Lower leg skin (tissue), 3 donors: ENCODE measurements at regions not wholly inside any gene's neighbourhood (a gene's known extent, or its start where the extent isn't known, plus 50 kb on each side); places are given as distances from the start of the nearest gene placed in this dataset.

Experiments used
- CTCF ChIP-seq, 3 donors: fragments of 450-650 bp; IDR thresholded peaks; one replicate each; pipeline ENCODE4 v1.5.1; 2016; ENCODE audit warnings: antibody characterized with exemption in 3 of 3, mild to moderate bottlenecking in 3 of 3, moderate library complexity in 2 of 3
- POLR2A ChIP-seq, 2 donors: fragments of 450-650 bp; IDR thresholded peaks; one replicate each; pipeline ENCODE4 v1.6.1; 2016 to 2017; ENCODE audit warnings: antibody characterized with exemption in 2 of 2, mild to moderate bottlenecking in 1 of 2, moderate library complexity in 1 of 2

DNA sequence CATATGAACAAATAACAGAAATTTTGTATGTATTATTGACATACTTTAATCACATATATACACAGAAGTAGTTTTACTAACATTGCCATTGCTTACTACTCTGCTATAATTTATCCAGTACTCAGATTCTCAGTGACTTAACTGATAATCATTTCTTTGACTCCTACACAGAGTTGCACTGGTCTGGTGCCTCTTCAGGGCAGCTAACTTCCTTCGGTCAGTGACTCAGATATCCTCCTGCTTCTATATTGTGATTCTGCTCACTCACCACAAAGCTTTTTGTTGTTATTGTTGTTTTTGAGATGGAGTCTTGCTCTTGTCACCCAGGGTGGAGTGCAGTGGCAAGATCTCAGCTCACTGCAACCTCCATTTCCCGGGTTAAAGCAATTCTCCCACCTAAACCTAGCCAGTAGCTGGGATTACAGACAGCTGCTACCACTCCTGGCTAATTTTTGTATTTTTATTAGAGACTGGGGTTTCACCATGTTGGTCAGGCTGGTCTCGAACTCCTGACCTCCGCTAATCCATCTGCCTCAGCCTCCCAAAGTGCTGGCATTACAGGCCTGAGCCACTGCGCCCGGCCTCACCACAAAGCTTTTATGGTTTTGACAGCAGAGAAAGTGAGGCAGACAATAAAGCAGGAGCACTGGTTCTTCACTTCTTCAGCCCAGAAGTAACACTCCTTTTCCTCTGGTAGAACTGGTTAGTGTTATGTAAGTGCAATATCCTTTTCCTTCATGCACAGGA is 499.3 kb downstream of the EPHA5 start:
- no peak for TF ChIP-seq CTCF (IDR thresholded peaks at IDR 0.05)
- TF ChIP-seq POLR2A (IDR thresholded peaks at IDR 0.05), result no peak
